Nephron progenitor cell (in vitro differentiated cells): ENCODE measurements at regions not wholly inside any gene's neighbourhood (a gene's known extent, or its start where the extent isn't known, plus 50 kb on each side); places are given as distances from the start of the nearest gene placed in this dataset.
"Not testable (repeated sequence)": the region's sequence is repeated elsewhere in the genome, so short reads cannot be mapped to it uniquely, and the experiment has no call there.

Source experiments
- DNase-seq: peaks from one replicate; pipeline ENCODE4 v3.0.0; 2021
- H3K27ac Mint-ChIP-seq: 2 replicates; pipeline ENCODE4 v1.8.0; 2021; ENCODE audit warnings: mild to moderate bottlenecking, moderate library complexity, mixed read lengths
- H3K27me3 Mint-ChIP-seq: 2 replicates; pipeline ENCODE4 v1.8.0; 2021; ENCODE audit warnings: mild to moderate bottlenecking, low read depth, mixed read lengths; ENCODE audit not compliant: poor library complexity
- H3K36me3 Mint-ChIP-seq: 2 replicates; pipeline ENCODE4 v1.8.0; 2021; ENCODE audit warnings: low read depth, mixed read lengths
- H3K4me1 Mint-ChIP-seq: 2 replicates; pipeline ENCODE4 v1.8.0; 2021; ENCODE audit warnings: mixed read lengths
- H3K4me3 Mint-ChIP-seq: 2 replicates; pipeline ENCODE4 v1.8.0; 2021; ENCODE audit warnings: mild to moderate bottlenecking, moderate library complexity, mixed read lengths
- H3K9me3 Mint-ChIP-seq: 2 replicates; pipeline ENCODE4 v1.8.0; 2021; ENCODE audit warnings: mild to moderate bottlenecking, moderate library complexity, mixed read lengths
- TF ChIP-seq, protein P1 (sequence below): fragments of 200-600 bp; sonication (generic); IDR thresholded peaks from 2 replicates; pipeline ENCODE4 v1.5.0; 2021; ENCODE audit warnings: antibody characterized with exemption

DNA sequence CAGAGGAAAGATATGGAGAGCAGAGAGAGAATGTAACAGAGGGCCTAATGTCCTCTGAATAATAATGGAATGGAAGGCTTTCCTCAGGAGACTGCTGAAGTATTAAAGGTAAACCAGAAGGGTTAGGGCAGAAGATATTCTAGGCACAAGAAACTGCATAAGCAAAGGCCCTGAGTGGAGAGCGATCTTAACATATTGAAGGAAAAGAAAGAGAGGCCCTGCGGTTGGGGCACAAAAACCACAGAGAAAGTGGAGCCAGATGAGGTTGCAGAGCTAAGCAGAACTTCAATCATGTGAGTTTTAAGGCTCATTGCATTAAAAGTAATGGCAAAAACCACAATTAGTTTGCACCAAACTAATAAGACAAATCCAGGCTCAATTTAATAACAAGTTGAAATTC, 115.8 kb upstream of the VSTM2A start:
- H3K36me3 Mint-ChIP-seq, result no peaks in the 10 kb centered on the region
- H3K4me3 Mint-ChIP-seq, result no peak overlapping the region
- TF ChIP-seq, protein P1, sequence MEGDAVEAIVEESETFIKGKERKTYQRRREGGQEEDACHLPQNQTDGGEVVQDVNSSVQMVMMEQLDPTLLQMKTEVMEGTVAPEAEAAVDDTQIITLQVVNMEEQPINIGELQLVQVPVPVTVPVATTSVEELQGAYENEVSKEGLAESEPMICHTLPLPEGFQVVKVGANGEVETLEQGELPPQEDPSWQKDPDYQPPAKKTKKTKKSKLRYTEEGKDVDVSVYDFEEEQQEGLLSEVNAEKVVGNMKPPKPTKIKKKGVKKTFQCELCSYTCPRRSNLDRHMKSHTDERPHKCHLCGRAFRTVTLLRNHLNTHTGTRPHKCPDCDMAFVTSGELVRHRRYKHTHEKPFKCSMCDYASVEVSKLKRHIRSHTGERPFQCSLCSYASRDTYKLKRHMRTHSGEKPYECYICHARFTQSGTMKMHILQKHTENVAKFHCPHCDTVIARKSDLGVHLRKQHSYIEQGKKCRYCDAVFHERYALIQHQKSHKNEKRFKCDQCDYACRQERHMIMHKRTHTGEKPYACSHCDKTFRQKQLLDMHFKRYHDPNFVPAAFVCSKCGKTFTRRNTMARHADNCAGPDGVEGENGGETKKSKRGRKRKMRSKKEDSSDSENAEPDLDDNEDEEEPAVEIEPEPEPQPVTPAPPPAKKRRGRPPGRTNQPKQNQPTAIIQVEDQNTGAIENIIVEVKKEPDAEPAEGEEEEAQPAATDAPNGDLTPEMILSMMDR, result no peak
- H3K4me1 Mint-ChIP-seq, result no peaks in the 10 kb centered on the region
- no peaks in the 10 kb centered on the region for H3K27me3 Mint-ChIP-seq
- no peak for DNase-seq
- no peak overlapping the region for H3K27ac Mint-ChIP-seq
- peaks cover 4% of the 10 kb centered on the region for H3K9me3 Mint-ChIP-seq

DNA sequence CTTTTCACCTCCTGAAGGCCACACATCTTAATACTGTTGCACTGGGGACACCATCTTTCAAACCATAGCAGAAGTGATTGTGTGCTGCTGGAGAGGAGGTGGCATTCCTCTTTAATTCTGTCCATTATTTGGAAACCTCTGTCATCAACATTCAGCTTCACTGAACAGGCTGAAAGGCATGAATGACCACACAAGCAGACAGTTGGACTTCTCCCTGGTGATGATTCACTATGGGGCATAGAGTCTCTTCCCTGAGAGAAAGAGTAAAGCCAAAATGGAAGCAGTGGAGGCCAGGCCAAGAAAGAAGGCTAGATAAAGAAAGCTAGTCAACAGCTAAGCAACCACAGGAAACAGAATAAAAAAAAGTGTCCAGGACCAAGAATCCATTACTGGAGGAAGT, 113.1 kb upstream of the VSTM2A start:
- Mint-ChIP-seq H3K4me3 (no peak overlapping the region), H3K27me3 (no peaks in the 10 kb centered on the region)

DNA sequence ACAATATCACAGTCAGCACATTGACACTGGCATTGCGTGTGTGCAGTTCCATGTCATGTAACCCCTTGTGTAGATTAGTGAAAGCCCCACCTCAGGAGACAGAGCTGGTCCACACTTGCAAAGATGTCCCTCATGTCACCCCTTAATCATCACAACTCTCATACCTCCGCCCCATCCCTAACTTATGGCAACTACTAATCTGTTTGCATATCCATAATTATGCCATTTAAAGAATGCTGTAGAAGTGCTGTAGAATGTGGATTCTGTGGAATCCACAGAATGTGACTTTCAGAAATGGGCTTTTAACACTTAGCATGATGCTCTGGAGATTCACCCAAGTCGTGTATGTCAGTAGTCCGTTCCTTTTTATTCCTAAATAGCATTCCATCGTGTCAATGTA, 102.8 kb upstream of the VSTM2A start:
- H3K4me1 Mint-ChIP-seq, result no peaks in the 10 kb centered on the region
- no peak overlapping the region for H3K4me3 Mint-ChIP-seq
- H3K27ac Mint-ChIP-seq, result no peak overlapping the region
- TF ChIP-seq, protein P1, result no peak
- peaks cover 10% of the 10 kb centered on the region for H3K9me3 Mint-ChIP-seq
- no peaks in the 10 kb centered on the region for H3K36me3 Mint-ChIP-seq
- no peak for DNase-seq
- no peaks in the 10 kb centered on the region for H3K27me3 Mint-ChIP-seq

More for the DNA sequence above, 113.1 kb upstream of the VSTM2A start:
- DNase-seq, result no peak
- no peak overlapping the region for H3K27ac Mint-ChIP-seq
- H3K9me3 Mint-ChIP-seq, result peaks cover 4% of the 10 kb centered on the region
- no peaks in the 10 kb centered on the region for H3K36me3 Mint-ChIP-seq
- TF ChIP-seq, protein P1, result no peak
- H3K4me1 Mint-ChIP-seq, result no peaks in the 10 kb centered on the region

DNA sequence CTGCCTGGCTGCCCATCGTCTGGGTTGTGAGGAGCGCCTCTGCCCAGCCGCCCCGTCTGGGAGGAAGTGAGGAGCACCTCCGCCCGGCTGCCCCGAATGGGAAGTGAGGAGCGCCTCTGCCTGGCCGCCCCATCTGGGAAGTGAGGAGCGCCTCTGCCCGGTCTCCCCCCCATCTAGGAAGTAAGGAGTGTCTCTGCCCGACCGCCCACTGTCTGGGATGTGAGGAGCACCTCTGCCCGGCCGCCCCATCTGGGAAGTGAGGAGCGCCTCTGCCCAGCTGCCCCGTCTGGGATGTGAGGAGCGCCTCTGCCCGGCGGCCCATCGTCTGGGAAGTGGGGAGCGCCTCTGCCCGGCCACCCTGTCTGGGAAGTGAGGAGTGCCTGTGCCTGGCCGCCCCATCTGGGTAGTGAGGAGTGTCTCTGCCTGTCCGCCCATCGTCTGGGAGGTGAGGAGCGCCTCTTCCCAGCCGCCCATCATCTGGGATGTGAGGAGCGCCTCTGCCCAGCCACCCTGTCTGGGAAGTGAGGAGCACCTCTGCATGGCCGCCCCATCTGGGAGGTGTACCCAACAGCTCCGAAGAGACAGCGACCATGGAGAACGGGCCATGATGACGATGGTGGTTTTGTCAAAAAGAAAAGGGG, 98.0 kb upstream of the VSTM2A start:
- DNase-seq, H3K4me1 Mint-ChIP-seq, H3K36me3 Mint-ChIP-seq, H3K27ac Mint-ChIP-seq, H3K4me3 Mint-ChIP-seq, H3K27me3 Mint-ChIP-seq: not testable (repeated sequence)
- H3K9me3 Mint-ChIP-seq, result peaks cover 18% of the 10 kb centered on the region

DNA sequence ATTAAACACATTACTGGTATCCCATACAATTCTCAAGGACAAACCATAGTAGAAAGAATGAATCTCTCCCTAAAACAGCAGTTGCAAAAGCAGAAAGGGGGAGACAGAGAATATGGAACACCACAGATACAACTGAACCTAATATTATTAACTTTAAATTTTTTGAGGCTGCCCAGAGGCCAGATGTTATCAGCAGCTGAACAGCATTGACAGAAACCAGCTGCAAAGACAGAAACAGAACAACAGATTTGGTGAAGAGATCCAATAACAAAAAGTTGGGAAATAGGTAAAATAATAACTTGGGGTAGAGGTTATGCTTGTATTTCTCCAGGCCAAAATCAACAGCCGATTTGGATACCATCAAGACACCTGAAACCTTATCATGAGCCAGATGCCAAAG, 89.0 kb upstream of the VSTM2A start:
- not testable (repeated sequence) for H3K4me3 Mint-ChIP-seq, H3K27me3 Mint-ChIP-seq, H3K36me3 Mint-ChIP-seq, H3K27ac Mint-ChIP-seq, H3K4me1 Mint-ChIP-seq, DNase-seq
- H3K9me3 Mint-ChIP-seq, result peaks cover 52% of the 10 kb centered on the region

DNA sequence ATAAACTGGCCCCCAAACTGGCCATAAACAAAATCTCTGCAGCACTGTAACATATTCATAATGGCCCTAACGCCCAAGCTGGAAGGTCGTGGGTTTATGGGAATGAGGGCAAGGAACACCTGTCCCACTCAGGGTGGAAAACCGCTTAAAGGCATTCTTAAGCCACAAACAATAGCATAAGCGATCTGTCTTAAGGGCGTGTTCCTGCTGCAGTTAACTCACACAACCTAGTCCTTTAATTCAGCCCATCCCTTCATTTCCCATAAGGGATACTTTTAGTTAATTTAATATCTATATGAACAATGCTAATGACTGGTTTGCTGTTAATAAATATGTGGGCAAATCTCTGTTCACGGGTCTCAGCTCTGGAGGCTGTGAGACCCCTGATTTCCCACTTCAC, 87.5 kb upstream of the VSTM2A start:
- not testable (repeated sequence) for H3K4me1 Mint-ChIP-seq, H3K27me3 Mint-ChIP-seq, H3K4me3 Mint-ChIP-seq, H3K36me3 Mint-ChIP-seq, DNase-seq, H3K27ac Mint-ChIP-seq
- H3K9me3 Mint-ChIP-seq, result peaks cover 57% of the 10 kb centered on the region

DNA sequence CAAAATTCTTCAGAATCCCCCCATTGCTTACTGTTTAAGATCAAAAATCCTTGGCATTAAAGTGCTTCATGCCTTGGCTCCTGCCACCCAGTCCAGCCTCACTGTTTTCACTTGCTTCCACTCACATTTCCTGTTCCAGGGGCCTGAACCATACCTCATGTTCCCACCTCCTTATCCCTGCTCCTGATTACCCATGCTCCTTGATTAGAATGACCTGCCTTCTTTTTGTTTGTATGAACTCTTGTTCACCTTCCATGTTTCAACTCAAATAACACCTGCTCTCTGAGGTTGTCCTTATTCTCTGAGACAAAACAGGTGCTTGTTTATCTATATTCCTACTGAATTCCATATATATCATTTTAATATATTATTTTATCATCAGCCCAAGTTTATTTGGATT, 77.1 kb upstream of the VSTM2A start:
- Mint-ChIP-seq H3K36me3 (no peaks in the 10 kb centered on the region), H3K27ac (no peak overlapping the region), H3K27me3 (no peaks in the 10 kb centered on the region), H3K4me1 (no peaks in the 10 kb centered on the region), H3K4me3 (no peak overlapping the region), H3K9me3 (no peaks in the 10 kb centered on the region)
- TF ChIP-seq, protein P1, result no peak
- no peak for DNase-seq
